GM06990 (cell line): ENCODE measurements at regions not wholly inside any gene's neighbourhood (a gene's known extent, or its start where the extent isn't known, plus 50 kb on each side); places are given as distances from the start of the nearest gene placed in this dataset.
"Not testable (repeated sequence)": the region's sequence is repeated elsewhere in the genome, so short reads cannot be mapped to it uniquely, and the experiment has no call there.

Experiments
- DNase-seq: peaks from one replicate; pipeline ENCODE4 v3.0.0-alpha.2; 2011; ENCODE audit not compliant: insufficient read length; ENCODE audit errors: extremely low read depth
- H3K27me3 ChIP-seq: replicated peaks from 2 replicates; pipeline ENCODE4 v1.6.0; 2011; ENCODE audit warnings: low read length; ENCODE audit not compliant: control insufficient read depth, insufficient read depth
- H3K36me3 ChIP-seq: 2 replicates; pipeline ENCODE4 v1.5.1; 2011; ENCODE audit warnings: low read length; ENCODE audit not compliant: control insufficient read depth, insufficient read depth
- H3K4me3 ChIP-seq: replicated peaks from 2 replicates; pipeline ENCODE4 v1.5.1; 2011; ENCODE audit warnings: low read depth, mild to moderate bottlenecking, control low read depth, low read length
- TF ChIP-seq, protein P1 (sequence below): IDR thresholded peaks from 2 replicates; pipeline ENCODE4 v1.5.1; 2011; ENCODE audit warnings: low read length, control low read depth, mild to moderate bottlenecking, inconsistent platforms; ENCODE audit not compliant: insufficient read depth, poor library complexity, severe bottlenecking

- no peak overlapping the region for H3K4me3 ChIP-seq
- TF ChIP-seq, protein P1, sequence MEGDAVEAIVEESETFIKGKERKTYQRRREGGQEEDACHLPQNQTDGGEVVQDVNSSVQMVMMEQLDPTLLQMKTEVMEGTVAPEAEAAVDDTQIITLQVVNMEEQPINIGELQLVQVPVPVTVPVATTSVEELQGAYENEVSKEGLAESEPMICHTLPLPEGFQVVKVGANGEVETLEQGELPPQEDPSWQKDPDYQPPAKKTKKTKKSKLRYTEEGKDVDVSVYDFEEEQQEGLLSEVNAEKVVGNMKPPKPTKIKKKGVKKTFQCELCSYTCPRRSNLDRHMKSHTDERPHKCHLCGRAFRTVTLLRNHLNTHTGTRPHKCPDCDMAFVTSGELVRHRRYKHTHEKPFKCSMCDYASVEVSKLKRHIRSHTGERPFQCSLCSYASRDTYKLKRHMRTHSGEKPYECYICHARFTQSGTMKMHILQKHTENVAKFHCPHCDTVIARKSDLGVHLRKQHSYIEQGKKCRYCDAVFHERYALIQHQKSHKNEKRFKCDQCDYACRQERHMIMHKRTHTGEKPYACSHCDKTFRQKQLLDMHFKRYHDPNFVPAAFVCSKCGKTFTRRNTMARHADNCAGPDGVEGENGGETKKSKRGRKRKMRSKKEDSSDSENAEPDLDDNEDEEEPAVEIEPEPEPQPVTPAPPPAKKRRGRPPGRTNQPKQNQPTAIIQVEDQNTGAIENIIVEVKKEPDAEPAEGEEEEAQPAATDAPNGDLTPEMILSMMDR: no peak
- H3K27me3 ChIP-seq: no peaks in the 10 kb centered on the region
- DNase-seq: no peak
- H3K36me3 ChIP-seq: no peaks in the 10 kb centered on the region
These were observed 188.2 kb downstream of the TPBG start for GRCh38 chr6:82551831-82552230.

DNA sequence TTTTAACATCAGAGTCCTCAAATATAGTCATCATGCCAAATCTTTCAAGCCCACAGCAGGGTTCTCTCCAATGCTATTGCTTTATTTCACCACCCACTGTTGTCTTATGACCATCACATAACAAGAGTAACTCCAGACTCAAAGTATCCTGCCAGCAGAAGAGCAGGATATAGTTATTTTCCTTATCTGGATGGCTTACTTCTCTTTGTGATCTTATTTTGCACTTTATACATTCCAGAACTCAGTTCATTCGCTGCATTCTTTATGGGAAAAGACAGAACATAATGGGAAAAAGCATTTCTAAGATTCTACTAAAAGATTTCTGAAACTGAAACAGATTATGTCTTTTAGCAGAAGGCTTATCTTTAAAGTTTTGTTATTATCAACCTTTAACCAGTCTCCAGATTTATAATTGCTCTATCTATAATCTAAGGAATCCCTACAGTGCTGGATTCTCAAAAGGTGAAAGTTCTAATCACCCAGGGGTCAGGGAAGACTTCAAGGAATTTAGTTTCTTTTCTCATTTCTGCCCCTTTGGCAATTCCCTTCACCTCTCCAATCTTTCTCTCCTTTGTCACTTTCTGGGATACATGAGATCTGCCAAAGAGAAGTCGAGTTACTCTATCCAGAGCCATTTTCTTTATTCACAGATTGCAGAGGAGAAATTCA lies 190.4 kb downstream of the TPBG start:
- Histone ChIP-seq H3K36me3 (no peaks in the 10 kb centered on the region), H3K27me3 (no peaks in the 10 kb centered on the region), H3K4me3 (no peak overlapping the region)
- TF ChIP-seq, protein P1: no peak
- no peak for DNase-seq

- Histone ChIP-seq H3K4me3 (no peak overlapping the region), H3K36me3 (no peaks in the 10 kb centered on the region), H3K27me3 (no peaks in the 10 kb centered on the region)
- TF ChIP-seq, protein P1: no peak
- DNase-seq: no peak
These were observed 191.0 kb downstream of the TPBG start for GRCh38 chr6:82554666-82555065.

GRCh38 chr6:82555801-82556200 lies 192.2 kb downstream of the TPBG start:
- H3K27me3 ChIP-seq: no peaks in the 10 kb centered on the region
- H3K4me3 ChIP-seq: no peak overlapping the region
- no peaks in the 10 kb centered on the region for H3K36me3 ChIP-seq
- TF ChIP-seq, protein P1: no peak
- DNase-seq: no peak

DNA sequence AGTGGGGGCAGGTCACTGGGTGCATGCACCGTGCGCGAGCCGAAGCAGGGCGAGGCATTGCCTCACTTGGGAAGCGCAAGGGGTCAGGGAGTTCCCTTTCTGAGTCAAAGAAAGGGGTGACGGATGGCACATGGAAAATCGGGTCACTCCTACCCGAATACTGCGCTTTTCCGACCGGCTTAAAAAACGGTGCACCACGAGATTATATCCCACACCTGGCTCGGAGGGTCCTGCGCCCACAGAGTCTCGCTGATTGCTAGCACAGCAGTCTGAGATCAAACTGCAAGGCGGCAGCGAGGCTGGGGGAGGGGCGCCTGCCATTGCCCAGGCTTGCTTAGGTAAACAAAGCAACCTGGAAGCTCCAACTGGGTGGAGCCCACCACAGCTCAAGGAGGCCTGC lies 194.9 kb downstream of the TPBG start:
- H3K36me3 ChIP-seq, DNase-seq, H3K27me3 ChIP-seq, H3K4me3 ChIP-seq: not testable (repeated sequence)

GRCh38 chr6:82567621-82568020 lies 204.0 kb downstream of the TPBG start:
- Histone ChIP-seq H3K27me3 (no peaks in the 10 kb centered on the region), H3K4me3 (no peak overlapping the region), H3K36me3 (no peaks in the 10 kb centered on the region)
- TF ChIP-seq, protein P1: no peak
- DNase-seq: no peak
